ENCODE measurements at regions not wholly inside any gene's neighbourhood (a gene's known extent, or its start where the extent isn't known, plus 50 kb on each side); places are given as distances from the start of the nearest gene placed in this dataset.

DNA sequence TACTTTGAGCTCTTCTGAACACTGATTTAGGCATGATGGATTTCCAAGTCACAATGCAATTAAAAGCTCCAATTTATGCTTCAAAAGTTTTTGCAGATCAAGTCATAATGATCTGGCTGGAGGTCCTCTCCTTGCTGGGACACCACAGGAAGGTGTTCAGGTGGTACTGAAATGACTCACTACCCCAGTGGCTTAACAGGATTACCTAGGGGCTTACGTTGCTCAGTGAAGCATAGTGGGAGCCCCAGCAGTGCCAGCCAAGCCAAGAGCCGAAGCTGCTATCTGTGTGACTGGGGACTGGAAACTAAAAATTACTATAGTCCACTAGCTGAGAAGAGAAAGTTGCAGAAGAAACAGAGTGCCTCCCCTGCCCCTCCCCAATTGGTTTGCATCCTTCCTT, 110.1 kb upstream of the LPP start:
- H3K27ac Mint-ChIP-seq (ENCODE audit: unreplicated experiment), result no peak overlapping the region
- TF ChIP-seq CTCF (IDR thresholded peaks at IDR 0.05; ENCODE audit: partially characterized antibody, unreplicated experiment), result no peak

DNA sequence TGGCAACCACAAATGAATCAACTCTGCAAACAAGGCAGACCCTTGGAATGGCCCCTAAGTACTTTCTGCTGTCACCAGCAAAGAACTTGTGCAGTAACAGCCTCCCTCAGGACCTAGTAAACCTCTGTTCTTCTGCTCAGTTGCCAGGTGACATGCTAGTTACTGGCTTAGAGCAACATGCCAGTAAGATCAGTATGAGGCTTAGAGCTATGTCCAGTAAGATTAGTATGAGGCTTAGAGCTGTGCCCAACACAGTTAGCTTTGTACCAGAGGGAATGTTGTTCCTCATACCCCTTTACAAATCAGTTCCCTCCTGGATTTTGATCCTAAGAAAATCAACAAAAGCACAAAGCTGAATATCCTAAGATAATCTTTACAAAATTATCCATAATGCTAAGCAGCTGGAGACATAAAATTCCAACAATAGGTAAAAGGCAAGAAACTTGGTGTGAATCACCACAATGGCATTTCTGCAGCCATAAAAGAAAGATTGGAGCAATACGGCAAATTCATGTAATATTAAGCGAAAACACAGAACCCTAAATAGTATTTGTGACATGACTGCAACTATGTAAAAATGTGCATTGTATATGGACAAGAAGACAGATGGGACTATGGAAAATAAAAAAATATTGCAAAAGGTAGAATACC, 107.3 kb upstream of the LPP start:
- H3K4me3 Mint-ChIP-seq (ENCODE audit: unreplicated experiment), result no peak overlapping the region
- no peak for DNase-seq
- H3K36me3 Mint-ChIP-seq (ENCODE audit: unreplicated experiment), result no peaks in the 10 kb centered on the region
- no peaks in the 10 kb centered on the region for H3K9me3 Mint-ChIP-seq (ENCODE audit: unreplicated experiment)
- TF ChIP-seq CTCF (IDR thresholded peaks at IDR 0.05; ENCODE audit: partially characterized antibody, unreplicated experiment), result no peak
- no peaks in the 10 kb centered on the region for H3K4me1 Mint-ChIP-seq (ENCODE audit: low read depth, unreplicated experiment)
- no peak overlapping the region for H3K27ac Mint-ChIP-seq (ENCODE audit: unreplicated experiment)
- H3K27me3 Mint-ChIP-seq (ENCODE audit: unreplicated experiment), result peaks cover 7% of the 10 kb centered on the region

More for the DNA sequence above, 110.1 kb upstream of the LPP start:
- H3K4me1 Mint-ChIP-seq (ENCODE audit: low read depth, unreplicated experiment), result no peaks in the 10 kb centered on the region
- H3K36me3 Mint-ChIP-seq (ENCODE audit: unreplicated experiment), result no peaks in the 10 kb centered on the region
- DNase-seq, result no peak
- H3K4me3 Mint-ChIP-seq (ENCODE audit: unreplicated experiment), result no peak overlapping the region
- H3K27me3 Mint-ChIP-seq (ENCODE audit: unreplicated experiment), result peaks cover 3% of the 10 kb centered on the region
- no peaks in the 10 kb centered on the region for H3K9me3 Mint-ChIP-seq (ENCODE audit: unreplicated experiment)

DNA sequence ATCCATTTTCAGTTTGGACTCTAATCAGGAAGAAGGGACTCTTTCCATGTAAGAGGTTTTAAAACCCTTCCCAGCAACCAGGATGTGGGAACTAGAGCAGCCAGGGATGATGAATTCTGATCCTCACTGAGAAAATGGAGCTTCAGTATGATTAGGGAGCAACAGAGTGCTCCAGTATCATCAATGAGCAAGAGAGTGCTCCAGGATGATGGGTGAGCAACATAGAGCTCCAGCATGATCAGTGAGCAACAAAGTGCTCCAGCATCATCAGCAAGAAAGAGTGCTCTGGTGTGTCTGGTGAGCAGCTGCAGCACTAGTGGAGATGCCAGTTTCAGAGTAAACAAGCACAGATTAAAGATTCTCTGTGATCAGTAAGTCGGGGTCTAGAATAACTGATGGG, 106.4 kb upstream of the LPP start:
- no peaks in the 10 kb centered on the region for H3K36me3 Mint-ChIP-seq (ENCODE audit: unreplicated experiment)
- H3K4me3 Mint-ChIP-seq (ENCODE audit: unreplicated experiment), result no peak overlapping the region
- no peaks in the 10 kb centered on the region for H3K9me3 Mint-ChIP-seq (ENCODE audit: unreplicated experiment)
- TF ChIP-seq CTCF (IDR thresholded peaks at IDR 0.05; ENCODE audit: partially characterized antibody, unreplicated experiment), result no peak
- no peak for DNase-seq
- H3K27ac Mint-ChIP-seq (ENCODE audit: unreplicated experiment), result no peak overlapping the region
- H3K27me3 Mint-ChIP-seq (ENCODE audit: unreplicated experiment), result peaks cover 7% of the 10 kb centered on the region
- H3K4me1 Mint-ChIP-seq (ENCODE audit: low read depth, unreplicated experiment), result no peaks in the 10 kb centered on the region

DNA sequence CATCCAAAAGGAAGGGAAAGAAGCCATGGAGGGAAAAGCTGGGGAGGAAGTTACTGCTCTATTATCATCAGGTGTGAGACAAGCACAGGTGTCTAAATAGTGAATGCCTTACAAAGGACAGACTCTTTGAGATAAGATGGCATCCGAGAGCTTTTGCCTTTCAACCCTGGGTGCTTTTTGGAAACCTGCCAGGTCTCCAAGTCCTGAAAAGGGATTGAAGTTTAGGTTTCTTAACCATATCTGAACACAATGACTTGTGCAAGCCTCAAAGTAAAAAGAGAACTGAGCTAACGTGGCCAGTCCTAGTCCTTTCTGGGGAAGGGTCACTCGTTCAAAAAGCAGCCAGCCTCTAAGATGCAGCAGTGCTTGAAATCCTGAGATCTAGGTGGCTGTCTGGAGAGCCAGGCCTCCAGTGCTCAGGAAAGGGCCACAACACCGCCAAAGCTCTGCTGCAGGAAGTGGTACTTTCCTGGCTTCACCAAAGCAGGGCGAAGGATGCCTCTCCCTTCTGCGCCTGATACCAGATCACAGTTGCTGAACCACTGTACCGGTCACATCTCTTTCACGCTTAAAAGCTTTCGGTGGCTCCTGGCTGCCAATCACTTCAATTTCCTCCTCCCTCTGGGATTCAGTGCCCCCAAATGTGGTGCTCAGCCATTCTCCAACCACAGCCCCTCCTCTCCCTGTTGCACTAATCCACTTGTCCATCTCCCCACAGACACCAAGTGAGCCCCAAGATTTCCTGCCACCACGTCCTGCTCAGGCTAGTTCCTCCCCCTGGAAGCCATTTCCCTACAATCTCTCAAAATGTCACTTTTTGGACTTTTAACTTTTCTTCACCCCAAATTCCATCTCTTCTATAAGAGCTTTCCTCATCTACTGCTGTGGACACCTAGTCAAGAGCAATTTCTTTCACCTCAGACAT, 104.1 kb upstream of the LPP start:
- no peak overlapping the region for H3K27ac Mint-ChIP-seq (ENCODE audit: unreplicated experiment)
- no peak for TF ChIP-seq CTCF (IDR thresholded peaks at IDR 0.05; ENCODE audit: partially characterized antibody, unreplicated experiment)
- no peaks in the 10 kb centered on the region for H3K9me3 Mint-ChIP-seq (ENCODE audit: unreplicated experiment)

GRCh38 chr3:188051801-188052168, 102.2 kb upstream of the LPP start:
- no peaks in the 10 kb centered on the region for H3K9me3 Mint-ChIP-seq (ENCODE audit: unreplicated experiment)
- no peak for TF ChIP-seq CTCF (IDR thresholded peaks at IDR 0.05; ENCODE audit: partially characterized antibody, unreplicated experiment)
- peaks cover 7% of the 10 kb centered on the region for H3K27me3 Mint-ChIP-seq (ENCODE audit: unreplicated experiment)
- no peak for DNase-seq
- H3K4me3 Mint-ChIP-seq (ENCODE audit: unreplicated experiment), result no peak overlapping the region
- H3K4me1 Mint-ChIP-seq (ENCODE audit: low read depth, unreplicated experiment), result no peaks in the 10 kb centered on the region
- no peak overlapping the region for H3K27ac Mint-ChIP-seq (ENCODE audit: unreplicated experiment)
- H3K36me3 Mint-ChIP-seq (ENCODE audit: unreplicated experiment), result no peaks in the 10 kb centered on the region

More for the DNA sequence above, 104.1 kb upstream of the LPP start:
- no peak overlapping the region for H3K4me3 Mint-ChIP-seq (ENCODE audit: unreplicated experiment)
- no peaks in the 10 kb centered on the region for H3K36me3 Mint-ChIP-seq (ENCODE audit: unreplicated experiment)
- DNase-seq, result no peak
- H3K4me1 Mint-ChIP-seq (ENCODE audit: low read depth, unreplicated experiment), result no peaks in the 10 kb centered on the region
- H3K27me3 Mint-ChIP-seq (ENCODE audit: unreplicated experiment), result peaks cover 7% of the 10 kb centered on the region

Data from glutamatergic neuron (in vitro differentiated cells).